ENCODE measurements at regions not wholly inside any gene's neighbourhood (a gene's known extent, or its start where the extent isn't known, plus 50 kb on each side); places are given as distances from the start of the nearest gene placed in this dataset.

DNA sequence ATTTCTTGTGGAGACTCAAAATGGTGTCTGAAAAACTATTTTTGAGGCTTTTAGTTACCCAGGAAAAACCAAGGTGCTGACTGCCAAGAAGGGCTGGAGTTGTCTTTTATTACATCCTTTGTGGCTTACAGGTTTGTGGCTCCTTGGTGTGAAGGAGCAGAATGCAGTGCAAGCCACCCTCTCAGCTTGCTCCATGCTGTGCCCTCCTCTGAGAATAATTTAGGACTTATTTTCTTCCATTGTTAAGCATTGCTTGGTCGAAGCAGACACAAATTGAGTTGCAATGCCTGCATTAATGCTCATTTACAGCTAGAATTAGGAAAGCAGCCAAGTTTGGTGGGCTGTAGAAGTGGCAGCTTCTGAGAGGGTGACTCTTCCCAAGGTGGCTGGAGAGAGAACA is 272.2 kb downstream of the KIF4B start:
- no peak for DNase-seq (ENCODE audit: extremely low read depth, low read depth, low spot score)

DNA sequence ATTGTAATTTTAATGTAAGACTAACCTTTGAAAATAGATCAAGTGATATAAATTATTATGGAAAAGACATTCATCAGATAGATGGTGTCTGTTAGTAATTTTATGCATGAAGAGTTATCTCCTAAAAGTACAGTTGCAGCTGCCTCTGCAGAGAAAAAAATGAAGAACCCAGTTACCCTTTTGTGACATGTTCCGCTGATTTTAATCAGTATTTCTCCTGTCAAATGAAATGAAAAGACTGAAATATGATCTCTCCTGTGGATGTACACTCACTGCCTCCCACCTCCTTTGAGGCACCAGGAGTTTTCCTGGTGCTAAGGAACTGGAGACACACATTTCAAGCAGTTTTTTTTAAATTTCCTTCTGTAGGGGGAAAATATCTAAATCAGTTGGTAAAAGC is 277.4 kb downstream of the KIF4B start:
- no peak for DNase-seq (ENCODE audit: extremely low read depth, low read depth, low spot score)

DNA sequence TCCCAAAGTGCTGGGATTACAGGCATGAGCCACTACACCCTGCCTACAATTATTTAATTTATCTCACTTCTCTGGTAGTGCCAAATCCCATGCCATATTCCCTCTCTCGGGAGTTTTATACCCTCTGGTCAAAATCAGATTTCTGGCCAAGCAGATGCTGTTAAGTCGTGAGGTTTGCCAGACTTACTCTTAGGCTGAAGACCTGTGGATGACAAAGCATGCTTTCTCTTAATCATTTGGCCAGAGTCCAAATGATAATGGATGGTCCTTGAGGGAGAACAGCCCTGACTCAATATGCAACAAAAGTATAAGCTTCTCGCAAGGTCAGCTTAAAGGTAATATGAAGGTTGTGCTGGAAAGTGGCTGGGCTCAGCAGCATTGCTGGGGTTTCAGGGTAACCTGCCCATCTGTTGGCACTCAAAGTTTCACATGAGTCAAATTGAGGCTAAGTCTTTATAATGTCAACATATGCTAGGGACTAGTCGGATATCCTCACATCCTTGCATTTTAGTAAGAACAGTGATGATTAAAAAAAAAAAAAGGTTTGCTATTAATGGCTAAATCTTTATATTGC is 280.1 kb downstream of the KIF4B start:
- no peak for DNase-seq (ENCODE audit: extremely low read depth, low read depth, low spot score)

DNA sequence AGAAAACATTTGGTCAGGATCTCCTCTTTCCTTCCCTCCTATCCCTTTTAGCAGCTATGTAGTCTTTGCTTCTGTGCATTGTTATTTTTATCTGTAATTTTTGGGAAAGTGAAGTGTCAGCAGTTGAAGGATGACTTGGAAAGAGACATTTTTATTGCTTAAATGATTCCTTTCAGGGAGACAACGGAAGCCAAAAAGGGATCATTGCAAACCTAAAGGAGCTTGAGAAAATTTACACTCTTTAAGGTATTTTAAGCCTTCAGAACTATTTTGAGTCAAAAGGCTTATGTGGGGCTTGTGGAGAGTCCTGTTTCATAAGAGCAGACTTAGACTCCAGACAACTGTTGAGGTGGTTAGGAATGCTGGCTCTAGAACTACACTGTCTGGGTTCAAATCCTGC is 281.6 kb downstream of the KIF4B start:
- DNase-seq (ENCODE audit: extremely low read depth, low read depth, low spot score), result no peak

DNA sequence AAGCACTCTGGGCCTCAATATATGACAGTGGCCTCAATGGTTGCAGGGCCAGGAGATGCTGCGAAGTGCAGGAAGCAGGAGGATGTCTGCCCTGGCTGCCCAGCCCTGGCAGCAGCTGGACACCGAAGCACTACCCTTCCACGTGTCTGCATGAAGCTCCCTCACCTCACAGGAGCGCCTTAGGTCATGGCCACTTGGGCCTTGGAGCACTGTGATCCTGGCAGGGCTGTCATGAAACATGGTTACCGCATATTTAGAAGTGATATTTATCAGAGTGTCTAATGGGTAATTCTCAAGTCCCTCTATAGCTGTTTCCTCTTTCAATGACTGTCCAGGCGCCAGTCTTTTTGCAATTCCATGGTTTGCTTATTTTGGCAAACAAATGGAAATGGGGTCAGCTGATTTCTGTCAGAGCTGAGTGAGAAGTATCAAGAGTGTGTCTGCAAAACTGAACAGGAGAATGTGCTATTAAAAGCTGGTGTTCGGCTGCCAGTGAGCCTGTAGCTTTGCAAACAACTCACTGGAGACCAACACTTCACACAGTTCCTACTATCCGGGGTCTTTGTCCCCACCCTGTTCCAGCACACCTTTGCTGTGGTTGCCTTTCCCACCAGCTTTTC is 285.9 kb downstream of the KIF4B start:
- DNase-seq (ENCODE audit: extremely low read depth, low read depth, low spot score), result no peak

DNA sequence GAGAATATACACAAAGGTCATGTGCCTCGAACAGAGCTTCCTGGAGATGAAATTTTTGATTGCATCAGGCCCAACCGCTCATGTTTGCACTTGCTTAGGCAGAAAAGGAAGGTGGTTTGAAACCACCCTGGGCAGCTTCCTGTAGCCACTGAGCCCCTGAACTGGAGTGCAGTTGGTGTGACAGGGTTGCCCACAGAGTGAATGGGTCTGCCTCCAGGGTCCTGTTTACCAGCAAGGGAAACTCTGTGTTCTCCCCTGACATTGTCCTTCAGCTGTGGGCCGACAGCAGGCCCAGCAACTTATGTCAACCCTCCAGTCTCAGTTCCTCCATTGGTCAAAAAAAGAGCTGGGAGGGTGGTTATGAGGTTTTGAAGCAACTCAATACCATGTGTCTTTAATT is 289.6 kb downstream of the KIF4B start:
- no peak for DNase-seq (ENCODE audit: extremely low read depth, low read depth, low spot score)

DNA sequence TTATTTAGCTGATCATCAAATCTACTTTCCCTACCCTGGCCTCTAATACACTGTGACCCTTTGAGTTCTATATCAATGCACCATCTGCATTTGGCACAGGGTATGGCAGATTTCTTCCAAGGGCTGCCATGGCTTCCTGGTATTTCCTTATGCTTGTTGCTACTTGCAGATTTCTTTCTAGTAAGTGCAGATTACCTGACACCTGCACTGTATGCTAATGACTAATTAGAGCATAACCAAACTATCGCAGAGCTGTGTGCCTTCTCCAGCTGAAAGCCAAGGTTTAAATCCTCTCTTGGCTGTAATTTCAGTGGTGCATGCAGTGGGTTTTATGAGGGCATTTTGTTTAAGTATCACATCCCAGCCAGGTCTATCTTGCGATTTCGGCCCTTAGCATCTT is 293.7 kb downstream of the KIF4B start:
- DNase-seq (ENCODE audit: extremely low read depth, low read depth, low spot score), result no peak

DNA sequence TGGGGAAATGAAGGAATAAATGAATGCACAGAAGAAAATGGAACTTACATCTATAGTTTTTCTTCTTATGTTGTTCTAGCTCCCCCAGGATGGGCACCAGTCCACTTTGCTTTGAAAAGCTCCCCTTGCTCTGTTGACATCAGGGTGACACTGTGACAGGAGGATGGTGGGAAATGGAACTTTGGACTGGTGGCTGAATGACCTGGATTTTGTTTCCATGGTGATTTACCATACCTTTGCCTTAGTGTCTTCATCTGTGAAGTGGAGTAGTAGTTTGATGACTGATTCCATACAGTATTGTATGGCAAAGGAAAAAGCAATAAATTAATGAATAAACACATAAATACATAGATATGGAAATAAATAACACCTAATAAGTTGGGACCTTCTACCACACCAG is 294.7 kb downstream of the KIF4B start:
- no peak for DNase-seq (ENCODE audit: extremely low read depth, low read depth, low spot score)

DNA sequence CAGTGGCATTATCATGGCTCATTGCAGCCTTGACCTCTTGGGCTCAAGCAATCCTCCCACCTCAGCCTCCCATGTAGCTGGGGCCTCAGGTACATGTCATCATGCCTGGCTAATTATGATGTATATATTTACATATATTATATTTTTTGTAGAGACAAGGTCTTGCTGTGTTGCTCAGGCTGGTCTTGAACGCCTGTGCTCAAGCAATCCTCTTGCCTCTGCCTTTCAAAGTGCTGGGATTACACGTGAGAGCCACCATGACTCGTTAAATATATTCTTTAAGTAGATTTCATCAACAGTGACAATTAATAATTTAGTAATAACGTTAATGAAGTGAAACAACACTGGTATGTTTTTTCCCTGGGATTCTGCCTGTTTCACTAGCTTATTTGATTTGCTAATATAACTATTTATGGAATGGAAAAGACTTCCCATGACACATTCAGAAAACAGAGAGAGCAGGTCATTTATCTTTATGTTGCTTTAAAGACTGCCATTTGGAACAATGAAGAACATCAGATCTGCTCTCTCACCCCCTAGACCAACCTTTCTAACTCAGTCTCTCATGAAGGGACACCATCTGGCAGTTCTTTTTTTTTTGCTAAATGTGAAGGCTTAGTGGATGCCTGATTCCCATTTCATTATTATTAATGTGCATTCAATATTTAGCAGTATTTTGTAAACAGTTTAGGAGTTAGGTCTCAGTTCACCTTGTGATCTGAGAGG is 295.6 kb downstream of the KIF4B start:
- no peak for DNase-seq (ENCODE audit: extremely low read depth, low read depth, low spot score)

DNA sequence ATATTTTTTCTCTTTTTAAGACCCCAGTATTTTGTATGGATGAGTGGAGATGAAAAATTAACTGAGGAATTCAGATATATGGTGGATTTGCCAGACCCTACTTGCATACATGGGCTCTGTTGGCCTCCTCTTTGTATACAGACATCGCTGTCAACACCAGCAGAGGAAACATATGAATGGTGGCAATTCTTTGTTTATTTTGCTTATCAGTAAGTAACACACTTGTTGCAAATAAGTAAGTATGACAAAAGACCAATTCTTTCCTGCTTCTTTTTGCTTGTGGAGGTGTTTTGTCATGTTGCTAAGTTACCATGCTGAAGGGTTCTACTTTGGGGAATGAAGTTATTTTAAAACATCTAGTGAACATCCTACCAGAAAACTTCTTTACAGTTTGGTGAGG is 298.2 kb downstream of the KIF4B start:
- DNase-seq (ENCODE audit: extremely low read depth, low read depth, low spot score), result no peak

DNA sequence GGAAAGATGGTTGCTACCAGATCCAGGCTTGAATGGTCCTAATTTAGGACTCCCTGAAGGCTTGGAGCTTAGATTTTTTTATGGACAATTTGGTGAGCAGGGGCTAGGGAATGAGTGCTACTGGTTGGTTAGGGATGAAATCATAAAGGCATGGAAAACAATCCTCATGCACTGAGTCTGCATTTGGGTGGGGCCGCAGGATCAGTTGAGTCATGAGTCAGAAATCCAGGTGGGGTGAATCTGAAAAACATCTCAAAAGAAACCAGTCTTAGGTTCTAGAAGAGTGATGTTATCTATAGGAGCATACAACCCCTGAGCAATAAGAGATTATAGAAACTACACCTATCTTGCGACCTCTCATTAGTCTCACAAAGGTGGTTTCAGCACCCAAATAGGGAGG is 300.0 kb downstream of the KIF4B start:
- DNase-seq (ENCODE audit: extremely low read depth, low read depth, low spot score), result no peak

DNA sequence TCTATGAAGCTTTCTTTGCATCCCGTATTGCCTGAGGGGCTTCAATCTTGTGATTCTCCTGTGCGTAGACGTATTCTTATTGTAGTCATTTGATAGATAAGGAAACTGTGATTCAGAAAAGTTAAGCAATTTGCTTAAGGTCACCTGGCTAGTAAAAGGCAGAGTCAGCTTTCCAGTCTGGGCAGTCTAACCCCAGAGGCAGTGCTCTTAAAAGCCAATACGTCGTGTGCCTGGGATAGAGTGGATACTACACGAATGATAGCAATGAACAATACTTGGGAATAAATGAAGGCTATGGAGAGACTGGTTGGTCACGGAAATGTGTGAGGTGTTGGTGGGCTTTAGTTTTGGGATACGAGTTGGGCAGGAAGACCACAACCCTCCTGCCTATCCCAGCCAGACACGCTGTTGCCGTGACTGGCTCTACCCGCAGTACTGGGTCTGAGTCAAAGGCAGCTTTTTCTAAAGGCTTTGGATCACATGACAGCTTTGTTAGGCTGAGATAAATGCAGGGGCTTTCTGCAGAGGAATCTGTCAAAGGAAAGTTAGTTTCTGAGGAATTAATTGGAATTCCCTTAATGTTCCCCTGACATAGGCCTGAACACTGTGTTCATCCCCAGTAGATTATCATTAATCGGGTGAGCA is 302.6 kb downstream of the KIF4B start:
- DNase-seq (ENCODE audit: extremely low read depth, low read depth, low spot score), result no peak

DNA sequence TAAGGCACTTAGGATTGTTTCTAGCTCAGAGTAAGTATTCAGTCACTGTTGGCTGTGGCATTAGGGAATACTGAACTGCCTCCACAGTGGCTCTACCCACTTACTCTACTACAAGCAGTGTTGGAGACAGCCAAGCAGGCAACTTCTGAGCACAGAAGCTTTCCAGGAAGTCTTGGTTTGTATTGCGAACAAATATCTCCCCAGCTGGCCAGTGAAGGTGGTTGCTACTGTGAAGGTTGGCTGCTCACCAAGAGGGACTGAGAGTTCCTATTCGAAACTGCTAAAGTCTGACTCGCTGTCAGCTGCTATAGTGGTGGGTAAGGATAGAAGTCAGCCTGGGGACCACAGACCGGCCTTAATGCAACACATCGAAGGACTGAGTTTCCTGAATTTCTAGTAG is 319.1 kb downstream of the KIF4B start:
- no peak for DNase-seq (ENCODE audit: extremely low read depth, low read depth, low spot score)

DNA sequence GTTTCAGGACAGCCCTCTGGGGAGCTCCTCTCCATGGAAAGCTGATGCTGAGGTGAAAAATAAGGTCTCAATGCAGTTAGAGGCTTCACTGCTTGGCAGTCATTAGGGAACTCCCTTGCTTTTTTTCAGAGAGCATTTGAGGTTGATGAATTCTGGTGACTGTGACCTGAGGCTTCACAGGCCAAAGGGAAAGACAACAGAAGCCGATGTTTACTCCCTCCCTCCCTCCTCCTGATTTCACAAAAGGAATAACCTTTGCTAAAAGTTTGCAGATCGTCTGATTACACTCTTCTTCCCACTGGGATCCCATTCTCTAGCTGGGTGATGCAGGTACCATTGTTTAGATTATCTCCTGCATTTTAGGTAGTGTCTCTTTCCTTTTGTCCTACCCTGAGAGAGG is 329.4 kb downstream of the KIF4B start:
- no peak for DNase-seq (ENCODE audit: extremely low read depth, low read depth, low spot score)

DNA sequence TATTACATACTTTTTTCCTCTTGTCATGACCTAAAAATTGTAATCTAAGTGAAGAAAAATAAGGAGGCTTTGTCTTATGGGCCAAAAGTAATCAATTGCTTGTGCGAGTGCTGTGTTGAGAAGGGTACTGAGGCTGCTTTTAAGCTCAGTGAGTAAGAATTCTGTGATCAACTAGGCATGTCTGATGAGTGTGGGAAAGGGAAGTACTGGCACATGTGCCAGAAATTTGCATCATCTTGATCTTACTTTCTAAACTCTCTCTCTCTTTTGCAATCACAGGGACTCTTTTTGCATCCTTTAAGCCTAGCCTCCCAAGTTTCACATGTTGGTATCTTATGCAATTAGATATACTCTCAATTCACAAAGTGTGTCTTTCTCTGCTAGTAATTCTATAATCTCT is 329.9 kb downstream of the KIF4B start:
- no peak for DNase-seq (ENCODE audit: extremely low read depth, low read depth, low spot score)

DNA sequence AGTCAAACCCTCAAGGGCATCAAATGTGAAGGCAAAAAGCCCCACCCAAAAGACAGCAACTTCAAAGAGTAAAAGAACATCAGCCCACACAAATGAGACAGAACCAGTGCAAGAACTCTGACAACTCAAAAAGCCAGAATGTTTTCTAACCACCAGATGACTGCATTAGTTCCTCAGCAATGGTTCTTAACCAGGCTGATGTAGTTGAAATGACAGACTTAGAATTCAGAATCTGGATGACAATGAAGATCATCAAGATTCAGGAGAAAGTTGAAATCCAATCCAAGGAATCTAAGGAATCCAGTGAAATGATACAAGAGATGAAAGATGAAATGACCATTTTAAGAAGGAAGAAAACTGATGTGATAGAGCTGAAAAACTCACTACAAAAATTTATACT is 339.7 kb downstream of the KIF4B start:
- no peak for DNase-seq (ENCODE audit: extremely low read depth, low read depth, low spot score)

DNA sequence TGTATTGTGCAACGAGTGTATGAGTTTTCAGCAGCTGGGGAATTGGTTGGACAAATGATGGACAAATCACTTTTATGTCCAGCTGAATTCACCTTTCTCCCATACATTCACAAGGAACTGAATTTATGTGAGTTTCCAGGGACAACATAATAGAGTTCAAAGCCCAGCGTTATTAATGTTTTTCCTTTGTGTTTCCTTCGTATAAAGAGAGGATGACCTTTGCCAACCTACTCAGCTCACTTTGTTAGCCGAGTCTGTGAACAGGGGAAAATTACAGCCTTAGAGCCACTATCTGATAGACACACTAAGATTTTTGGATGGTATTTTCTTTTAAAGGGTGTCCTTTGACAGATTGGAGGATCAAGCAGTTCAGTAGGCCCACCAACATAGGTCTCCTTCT is 352.5 kb downstream of the KIF4B start:
- no peak for DNase-seq (ENCODE audit: extremely low read depth, low read depth, low spot score)

DNA sequence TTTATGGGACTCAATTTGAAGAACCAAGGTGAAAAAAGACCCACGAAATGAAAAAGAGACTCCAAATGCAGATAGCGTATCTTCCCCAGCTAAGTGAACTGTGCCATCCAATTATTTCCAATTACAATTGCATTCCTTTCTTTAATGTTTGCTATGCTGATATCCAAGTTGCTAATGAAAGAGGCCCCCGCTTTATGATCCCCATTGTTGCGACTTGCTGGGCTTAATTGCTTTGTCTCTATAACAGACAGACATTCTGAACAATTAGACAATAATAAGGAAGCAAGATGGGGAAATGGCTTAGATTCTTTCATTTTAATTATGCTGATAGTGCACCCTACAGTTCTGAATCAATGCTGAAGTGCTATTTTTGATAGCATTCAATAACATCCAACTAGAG is 354.3 kb downstream of the KIF4B start:
- DNase-seq (ENCODE audit: extremely low read depth, low read depth, low spot score), result no peak

DNA sequence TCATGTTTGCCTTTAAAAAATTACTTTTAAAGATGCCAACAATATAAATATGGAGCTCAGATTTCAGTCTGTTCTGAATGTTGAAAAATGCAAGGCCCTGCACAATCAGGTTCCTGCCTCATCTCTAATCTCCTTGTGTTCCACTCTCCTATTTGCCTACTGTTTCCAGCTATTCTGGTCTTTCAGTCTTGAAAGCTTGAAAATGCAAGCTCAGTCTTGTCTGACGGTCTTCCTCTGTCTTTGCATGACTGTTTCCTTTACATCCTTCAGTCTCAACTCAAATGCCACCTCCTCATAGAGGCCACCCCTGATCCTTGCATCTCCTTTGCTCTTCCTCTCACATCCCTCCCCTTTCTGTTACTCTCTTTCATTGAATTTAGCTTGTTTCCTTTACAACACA is 354.9 kb downstream of the KIF4B start:
- DNase-seq (ENCODE audit: extremely low read depth, low read depth, low spot score), result no peak

DNA sequence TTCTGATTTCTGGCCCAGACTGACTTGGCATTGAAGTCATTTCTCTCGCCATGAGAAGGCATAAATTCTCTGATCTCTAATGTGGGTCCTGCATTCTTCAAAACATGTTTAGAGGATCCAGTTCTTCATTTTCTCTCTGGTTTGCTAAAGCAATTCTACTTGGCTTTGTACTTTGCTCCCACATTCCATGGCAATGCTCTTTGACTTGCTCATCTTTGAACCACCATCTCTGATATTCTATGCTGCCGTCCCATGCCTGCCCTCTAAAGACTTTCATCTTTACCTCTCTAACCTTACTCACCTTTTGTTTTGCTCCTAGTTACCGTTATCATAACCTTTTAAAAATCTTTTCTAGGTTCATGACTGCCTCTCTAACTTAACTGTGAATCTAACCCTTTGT is 366.9 kb downstream of the KIF4B start:
- no peak for DNase-seq (ENCODE audit: extremely low read depth, low read depth, low spot score)

DNA sequence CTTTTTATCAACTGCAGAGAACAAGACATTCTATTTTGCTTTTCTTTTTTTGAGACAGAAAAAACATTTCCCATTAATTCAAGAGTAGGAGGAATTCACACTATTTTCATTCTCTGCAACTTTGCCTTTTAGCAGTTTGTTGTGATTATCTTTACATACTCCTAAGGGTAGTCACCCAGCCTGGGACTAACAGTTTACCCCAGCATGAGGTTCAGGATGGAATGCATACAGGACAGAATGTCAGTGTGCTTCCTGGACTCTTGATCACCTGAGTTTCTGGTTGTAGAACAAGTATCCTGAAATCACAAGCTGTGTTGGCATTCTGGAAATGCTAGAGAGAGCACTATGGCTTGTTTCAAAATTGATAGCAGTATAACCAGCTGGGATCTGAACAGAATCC is 368.1 kb downstream of the KIF4B start:
- DNase-seq (ENCODE audit: extremely low read depth, low read depth, low spot score), result no peak

DNA sequence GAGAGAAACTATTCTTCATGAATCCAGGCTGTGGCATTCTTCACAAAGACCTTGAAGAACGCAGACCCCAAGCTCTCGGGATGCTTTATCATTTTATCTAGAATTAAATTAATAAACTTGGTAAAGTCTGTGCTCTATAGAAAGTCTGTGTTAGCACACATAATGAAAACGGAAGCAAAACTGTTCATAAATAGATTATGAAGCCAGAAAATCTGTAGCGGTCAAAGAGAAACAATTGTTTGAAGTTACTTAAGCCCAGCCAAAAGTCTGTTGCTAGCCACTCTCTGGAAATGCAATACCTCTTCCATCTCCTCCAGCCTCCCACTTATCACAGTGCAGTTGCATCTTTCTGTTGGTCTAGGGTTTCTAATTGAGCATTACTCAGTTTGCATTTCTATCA is 375.9 kb downstream of the KIF4B start:
- no peak for DNase-seq (ENCODE audit: extremely low read depth, low read depth, low spot score)

Measured in glomerular endothelial cell (primary cell).